ENCODE measurements at regions not wholly inside any gene's neighbourhood (a gene's known extent, or its start where the extent isn't known, plus 50 kb on each side); places are given as distances from the start of the nearest gene placed in this dataset.
"Not testable (repeated sequence)": the region's sequence is repeated elsewhere in the genome, so short reads cannot be mapped to it uniquely, and the experiment has no call there.

DNA sequence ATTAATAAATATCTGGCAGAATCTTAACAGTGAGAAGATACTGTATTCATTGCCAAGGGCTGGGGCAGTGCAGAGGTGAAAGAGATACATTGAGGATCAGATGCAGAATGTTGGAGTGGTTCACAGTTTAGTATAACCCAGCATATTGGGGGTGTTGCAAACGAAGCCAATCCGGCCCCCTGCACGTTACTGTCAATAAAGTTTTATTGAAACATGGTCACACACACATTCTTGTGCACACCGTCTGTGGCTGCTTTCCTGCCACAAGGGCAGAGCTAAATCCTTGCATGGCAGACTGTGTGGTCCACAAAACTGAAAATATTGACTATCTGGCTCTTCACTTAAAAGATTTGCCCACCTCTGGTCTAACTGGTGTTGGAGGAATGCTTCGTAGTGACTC is 119.7 kb downstream of the SHOX start:
- no peak for DNase-seq (ENCODE audit: low read depth in 2 of 2)

DNA sequence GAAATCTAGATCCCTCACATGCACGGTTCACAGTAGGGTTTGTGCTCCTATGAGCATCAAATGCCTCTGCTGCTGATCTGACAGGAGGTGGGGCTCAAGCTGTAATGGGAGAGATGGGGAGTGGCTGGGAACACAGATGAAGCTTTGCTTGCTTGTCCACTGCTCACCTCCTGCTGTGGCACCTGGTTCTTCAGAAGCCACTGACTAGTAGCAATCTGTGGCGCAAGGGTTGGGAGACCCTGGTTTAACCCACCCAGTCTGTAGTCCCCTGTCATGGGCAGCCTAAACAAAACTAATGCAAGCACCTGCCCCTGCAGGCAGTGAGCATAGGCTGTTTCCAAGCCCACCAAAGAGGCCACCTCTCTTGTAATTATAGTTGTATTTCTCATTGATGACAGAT is 116.6 kb downstream of the SHOX start:
- DNase-seq (ENCODE audit: low read depth in 2 of 2), result no peak

DNA sequence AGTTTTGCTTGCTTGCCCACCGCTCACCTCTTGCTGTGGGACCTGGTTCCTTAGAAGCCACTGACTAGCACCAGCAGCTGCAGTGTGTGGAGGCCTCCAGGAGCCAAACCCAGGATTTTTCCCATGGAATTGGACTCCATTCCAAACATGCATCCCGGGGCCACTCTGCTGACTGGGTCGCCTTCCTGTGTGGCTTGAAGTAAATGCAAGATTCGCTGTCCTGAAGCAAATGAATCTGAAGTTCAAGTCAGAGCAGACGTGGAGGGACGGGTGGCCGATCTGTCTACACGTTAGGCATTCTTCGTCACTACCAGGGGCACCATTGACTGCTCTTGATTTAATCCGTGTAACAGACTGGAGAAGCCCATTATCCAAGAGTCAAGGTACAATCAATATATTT is 109.0 kb downstream of the SHOX start:
- DNase-seq (ENCODE audit: low read depth in 2 of 2), result no peak

DNA sequence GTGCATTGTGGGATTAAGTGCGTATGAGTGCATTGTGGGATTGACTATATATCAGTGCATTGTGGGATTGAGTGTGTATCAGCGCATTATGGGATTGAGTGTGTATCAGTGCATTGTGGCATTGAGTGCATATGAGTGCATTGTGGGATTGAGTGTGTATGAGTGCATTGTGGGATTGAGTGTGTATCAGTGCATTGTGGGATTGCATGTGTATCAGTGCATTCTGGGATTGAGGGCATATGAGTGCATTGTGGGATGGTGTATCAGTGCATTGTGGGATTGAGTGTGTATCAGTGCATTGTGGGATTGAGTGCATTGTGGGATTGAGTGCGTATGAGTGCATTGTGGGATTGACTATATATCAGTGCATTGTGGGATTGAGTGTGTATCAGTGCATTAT is 106.4 kb downstream of the SHOX start:
- not testable (repeated sequence) for DNase-seq (ENCODE audit: low read depth in 2 of 2)

DNA sequence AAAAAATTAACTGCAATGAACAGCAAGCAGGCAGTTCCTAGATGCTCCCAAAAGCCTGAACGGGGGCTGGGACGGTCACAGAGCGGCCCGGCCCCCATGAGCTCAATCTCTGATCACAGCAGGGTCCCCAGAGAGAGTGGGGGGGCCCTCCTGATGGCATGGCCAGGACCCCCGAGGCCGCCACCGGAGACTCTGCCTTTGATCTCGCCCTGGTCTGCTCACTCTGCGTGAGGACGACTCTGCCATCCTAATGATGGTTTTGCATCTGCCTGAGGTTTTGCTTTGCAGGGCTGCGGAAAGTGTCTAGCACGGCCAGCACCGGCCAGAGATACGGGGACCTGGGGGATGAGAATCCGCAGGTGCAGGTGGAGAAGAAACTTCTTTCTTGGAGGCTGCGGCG is 103.8 kb downstream of the SHOX start:
- DNase-seq (ENCODE audit: low read depth in 2 of 2), result no peak

DNA sequence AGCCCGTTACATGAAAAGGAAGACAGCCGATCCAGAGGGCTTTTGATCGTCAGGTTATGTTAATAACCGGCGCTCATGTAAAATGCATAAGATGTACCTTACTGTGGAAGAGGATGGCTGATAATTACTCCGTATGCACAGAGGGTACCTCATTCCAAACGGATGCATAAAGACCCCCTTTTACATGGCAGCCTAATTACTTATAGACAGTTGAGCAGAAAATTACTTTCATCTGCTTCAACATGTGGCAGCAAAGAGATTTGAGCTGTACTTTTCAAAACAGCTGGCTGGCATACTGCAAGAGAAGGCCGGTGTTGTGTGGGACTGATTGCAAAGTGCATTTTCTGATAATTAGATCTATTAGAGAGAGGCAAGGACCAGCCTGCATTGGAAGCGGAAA is 103.4 kb downstream of the SHOX start:
- no peak for DNase-seq (ENCODE audit: low read depth in 2 of 2)

DNA sequence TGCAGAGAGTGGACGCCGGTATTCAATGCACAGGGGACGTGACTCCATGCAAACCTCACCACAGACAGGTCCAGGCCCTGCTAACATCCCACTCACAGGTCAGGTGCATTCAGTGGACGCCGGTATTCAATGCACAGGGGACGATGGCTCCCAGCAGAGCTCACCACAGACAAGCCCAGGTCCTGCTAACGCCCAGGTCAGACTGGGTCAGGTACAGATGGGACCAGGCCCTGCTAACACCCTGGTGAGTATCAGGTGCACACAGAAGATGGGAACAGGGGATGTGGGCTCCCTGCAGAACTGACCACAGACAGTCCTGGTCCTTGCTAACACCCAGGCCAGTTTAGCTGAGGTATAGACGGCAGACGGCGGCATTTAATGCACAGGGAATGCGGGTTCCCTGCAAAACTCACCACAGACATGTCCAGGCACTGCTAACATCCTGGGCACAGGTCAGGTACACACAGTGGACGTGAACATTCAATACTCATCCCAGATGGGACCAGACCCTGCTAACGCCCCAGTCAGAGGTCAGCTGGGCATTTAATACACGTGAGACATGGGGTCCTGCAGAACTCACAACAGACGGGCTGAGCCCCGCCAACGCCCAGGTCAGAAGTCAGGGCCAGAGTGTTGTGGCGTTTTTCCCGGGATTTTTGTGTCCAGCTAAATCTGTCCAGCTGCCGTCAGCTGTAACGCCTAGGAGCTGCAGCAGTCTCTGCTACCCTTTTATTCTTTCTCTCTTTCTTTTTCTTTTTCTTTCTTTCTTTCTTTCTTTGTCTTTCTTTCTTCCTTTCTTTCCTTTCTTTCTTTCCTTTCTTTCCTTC is 99.2 kb downstream of the SHOX start:
- DNase-seq (ENCODE audit: low read depth in 2 of 2), result no peak

DNA sequence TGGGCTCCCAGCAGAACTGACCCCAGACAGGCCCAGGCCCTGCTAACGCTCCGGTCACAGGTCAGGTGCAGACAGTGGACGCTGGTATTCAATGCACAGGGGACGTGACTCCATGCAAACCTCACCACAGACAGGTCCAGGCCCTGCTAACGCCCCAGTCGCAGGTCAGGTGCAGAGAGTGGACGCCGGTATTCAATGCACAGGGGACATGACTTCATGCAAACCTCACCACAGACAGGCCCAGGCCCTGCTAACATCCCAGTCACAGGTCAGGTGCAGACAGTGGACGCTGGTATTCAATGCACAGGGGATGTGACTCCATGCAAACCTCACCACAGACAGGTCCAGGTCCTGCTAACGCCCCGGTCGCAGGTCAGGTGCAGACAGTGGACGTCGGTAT is 98.5 kb downstream of the SHOX start:
- not testable (repeated sequence) for DNase-seq (ENCODE audit: low read depth in 2 of 2)

DNA sequence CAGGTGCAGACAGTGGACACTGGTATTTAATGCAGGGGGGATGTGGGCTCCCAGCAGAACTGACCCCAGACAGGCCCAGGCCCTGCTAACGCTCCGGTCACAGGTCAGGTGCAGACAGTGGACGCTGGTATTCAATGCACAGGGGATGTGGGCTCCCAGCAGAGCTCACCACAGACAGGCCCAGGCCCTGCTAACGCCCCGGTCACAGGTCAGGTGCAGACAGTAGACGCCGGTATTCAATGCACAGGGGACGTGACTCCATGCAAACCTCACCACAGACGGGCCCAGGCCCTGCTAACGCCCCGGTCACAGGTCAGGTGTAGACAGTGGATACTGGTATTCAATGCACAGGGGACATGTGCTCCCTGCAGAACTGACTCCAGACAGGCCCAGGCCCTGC is 98.0 kb downstream of the SHOX start:
- not testable (repeated sequence) for DNase-seq (ENCODE audit: low read depth in 2 of 2)

DNA sequence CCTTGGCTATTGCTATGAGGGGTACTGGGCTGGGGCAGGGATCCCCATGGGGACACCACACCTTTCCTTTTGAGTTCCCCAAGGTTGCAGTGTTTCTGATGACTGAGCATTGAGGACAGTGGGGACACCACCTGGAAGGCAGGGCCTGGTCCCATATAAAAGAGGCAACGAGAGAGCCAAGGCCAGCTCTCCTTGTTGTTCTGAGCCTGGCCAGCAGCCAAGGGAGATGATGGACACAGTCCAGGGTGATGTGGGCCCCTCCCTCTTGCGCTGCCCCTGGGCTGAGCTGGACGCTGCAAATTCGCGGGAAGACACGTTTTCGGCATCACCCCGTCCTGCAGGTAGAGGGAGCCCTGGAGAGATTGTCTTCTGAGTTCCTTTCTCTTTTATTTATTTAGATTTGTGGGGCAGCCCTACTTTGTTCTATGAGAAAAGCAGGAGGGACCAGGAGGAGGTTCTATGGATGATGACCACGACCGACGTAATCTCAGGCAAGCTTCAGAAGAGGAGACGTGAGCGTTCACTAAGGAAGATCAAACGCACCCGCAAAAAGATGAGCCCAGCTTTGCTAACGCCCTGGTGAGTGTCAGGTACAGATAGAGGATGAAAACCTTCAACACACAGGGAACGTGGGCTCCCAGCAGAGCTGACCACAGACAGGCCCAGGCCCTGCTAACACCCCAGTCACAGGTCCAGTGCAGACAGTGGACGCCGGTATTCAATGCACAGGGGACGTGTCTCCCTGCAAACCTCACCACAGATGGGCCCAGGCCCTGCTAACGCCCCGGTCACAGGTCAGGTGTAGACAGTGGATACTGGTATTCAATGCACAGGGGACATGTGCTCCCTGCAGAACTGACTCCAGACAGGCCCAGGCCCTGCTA is 97.4 kb downstream of the SHOX start:
- no peak for DNase-seq (ENCODE audit: low read depth in 2 of 2)

DNA sequence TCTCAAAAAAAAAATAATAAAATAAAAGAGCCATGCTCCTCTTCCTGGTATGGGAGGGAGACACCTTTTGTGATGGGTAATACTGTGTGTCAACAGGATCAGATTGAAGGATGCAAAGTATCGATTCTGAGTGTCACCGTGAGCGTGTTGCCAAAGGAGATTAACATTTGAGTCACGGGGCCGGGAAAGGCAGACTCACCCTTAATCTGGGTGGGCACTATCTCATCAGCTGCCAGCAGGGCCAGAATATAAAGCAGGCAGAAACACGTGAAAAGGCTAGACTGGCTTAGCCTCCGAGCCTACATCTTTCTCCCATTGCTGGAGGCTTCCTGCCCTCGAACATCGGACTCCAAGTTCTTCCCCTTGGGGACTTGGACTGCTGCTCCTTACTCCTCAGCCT is 95.4 kb downstream of the SHOX start:
- no peak for DNase-seq (ENCODE audit: low read depth in 2 of 2)

DNA sequence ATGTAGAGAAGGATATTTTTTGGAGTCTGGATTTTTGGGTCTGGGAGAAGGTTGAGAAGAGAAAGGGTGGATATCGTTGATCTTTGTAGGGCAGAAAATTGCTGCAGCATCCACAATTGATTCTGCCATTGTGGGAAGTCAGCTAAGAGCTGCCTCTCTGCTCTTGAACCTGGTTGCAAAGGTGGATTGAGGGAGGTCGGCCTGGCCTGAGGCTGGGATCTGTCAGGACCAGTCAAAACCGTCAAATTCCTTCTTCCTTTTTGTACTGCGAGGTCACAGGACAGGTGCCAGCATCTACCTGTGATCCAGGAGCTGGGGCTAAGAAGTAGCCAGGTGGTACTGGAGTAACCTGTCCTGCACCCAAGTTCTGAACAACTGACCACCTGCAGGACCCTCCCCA is 93.7 kb downstream of the SHOX start:
- no peak for DNase-seq (ENCODE audit: low read depth in 2 of 2)

DNA sequence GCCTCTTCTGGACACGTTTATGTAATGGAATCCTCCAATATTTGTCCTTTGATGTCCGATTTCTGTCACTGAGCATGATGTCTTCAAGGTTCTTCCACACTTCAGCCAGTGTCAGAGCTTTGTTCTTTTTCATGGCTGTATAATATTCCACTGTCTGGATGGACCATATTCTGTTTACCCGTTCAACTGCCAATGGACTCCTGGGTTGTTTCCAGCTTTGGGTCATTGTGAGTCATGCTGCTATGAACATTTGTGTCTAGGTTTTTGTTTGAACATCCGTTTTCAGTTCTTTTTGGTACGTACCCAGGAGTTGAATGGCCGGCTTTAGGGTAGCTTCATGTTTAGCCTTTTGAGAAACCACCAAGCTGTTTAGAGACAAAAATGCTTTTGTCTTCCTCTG is 93.2 kb downstream of the SHOX start:
- DNase-seq (ENCODE audit: low read depth in 2 of 2), result no peak

DNA sequence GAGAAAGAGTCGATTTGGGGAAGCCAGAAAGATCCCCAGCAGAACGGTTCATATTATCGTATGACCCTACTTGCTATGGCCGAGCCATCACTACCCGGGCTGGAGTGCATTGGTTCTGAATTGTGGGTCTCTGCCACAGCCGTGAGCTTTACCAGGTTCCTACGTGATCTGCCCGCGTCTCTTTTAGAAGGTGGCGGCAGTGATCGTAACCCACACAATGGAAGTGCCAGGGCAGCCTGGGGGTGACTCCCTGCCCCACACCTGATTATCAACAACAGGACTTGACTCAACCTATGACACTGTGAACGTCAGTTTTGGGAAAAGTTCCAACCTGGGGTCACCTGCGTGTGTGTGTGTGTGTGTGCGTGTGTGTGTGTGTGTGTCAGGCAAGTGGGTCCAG is 90.8 kb downstream of the SHOX start:
- no peak for DNase-seq (ENCODE audit: low read depth in 2 of 2)

DNA sequence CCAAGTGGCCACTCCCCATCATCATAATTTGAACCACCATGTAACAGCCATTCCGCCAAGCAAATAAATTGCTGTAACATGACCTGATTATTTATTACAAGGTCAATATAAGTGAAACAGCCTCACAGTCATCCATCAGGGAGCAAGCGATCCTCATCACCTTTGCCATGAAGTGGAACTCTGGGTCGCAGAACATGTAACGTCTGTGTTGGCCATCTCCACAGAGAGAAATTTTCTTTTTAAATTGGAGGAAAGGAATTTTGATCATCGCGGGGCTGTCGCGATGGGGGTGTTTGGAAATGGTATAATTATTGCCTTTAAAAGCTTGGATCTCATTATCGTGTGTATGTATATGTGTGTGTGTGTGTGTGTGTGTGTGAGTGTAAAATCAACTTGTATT is 90.2 kb downstream of the SHOX start:
- no peak for DNase-seq (ENCODE audit: low read depth in 2 of 2)

DNA sequence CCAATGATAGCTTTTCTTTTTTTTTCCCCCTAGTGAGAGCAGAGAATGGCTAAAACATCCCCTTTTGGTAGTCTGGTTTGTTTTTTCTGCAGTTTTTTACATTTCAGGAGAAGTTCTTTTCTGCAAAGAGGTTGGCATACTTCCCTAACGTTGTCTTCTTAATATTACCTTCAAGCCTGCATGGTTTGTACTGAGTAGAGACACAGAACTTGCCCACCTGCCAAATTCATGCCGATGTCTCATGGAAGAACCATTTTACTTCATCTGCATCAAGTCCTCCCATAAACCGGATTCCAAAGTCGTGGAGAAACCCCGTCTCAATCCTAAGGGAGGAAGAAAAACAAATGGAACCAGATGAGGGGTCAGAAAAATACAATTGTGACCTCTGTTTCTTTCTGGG is 89.7 kb downstream of the SHOX start:
- DNase-seq (ENCODE audit: low read depth in 2 of 2), result no peak

DNA sequence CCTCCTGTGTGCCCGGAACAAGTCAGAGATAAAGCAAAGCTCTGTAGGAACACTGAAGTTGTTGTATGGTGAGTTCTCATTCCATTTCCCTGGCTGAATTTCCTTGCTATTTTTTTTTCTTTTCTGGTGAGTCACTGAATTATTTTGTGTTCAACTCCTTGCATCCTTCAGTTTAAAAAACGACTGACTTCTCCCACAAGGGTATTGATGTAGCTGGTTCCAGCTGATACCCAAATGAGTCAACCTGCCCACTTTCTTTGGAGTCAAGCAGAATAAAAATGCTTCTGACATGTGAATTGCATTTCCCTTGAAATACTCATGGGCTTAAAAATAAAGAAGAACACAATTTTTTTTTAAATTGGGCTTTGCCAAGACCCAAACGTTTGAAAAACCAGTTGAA is 85.5 kb downstream of the SHOX start:
- DNase-seq (ENCODE audit: low read depth in 2 of 2), result no peak

DNA sequence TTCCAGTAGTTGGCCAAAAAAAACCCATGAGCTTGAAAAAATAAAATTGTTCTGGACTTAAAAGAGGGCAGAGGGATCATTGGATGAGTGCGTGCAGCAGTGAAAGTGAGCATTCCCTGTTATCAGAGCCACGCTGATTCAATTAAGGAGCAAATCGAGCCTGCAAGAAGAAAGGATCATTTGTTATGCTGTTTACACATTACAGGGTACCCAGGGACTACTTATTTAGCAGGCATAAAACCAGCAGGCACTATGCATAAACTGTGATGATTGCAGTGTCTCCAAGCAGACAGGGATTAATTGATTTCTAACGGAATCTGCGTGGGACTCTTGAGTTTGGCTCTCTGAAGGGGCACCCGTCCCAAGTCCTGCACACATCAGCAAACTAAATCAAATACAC is 83.5 kb downstream of the SHOX start:
- DNase-seq (ENCODE audit: low read depth in 2 of 2), result no peak

Data from stimulated activated CD8-positive, alpha-beta memory T cell treated with anti-CD3 and anti-CD28 coated beads, Interleukin-15, amount 100 ng/mL, for 48 hours (primary cell).